Ovary (tissue), 3 donors: ENCODE measurements at regions not wholly inside any gene's neighbourhood (a gene's known extent, or its start where the extent isn't known, plus 50 kb on each side); places are given as distances from the start of the nearest gene placed in this dataset.

Experiments used
- EP300 ChIP-seq: sonication (generic); formaldehyde crosslinking; IDR thresholded peaks from one replicate; pipeline ENCODE4 v1.6.1; 2017; ENCODE audit warnings: antibody characterized with exemption
- TF ChIP-seq, protein P1 (sequence below), 3 donors: fragments of 450-650 bp in 2 of 3; fragments of 200-600 bp in 1 of 3; IDR thresholded peaks; one replicate each; pipeline versions ENCODE4 v1.5.1 to v1.8.0; 2016 to 2022; ENCODE audit warnings: antibody characterized with exemption in 3 of 3, mild to moderate bottlenecking in 1 of 3
- donor health status: DM: no; HTN: no; CAD: no.

DNA sequence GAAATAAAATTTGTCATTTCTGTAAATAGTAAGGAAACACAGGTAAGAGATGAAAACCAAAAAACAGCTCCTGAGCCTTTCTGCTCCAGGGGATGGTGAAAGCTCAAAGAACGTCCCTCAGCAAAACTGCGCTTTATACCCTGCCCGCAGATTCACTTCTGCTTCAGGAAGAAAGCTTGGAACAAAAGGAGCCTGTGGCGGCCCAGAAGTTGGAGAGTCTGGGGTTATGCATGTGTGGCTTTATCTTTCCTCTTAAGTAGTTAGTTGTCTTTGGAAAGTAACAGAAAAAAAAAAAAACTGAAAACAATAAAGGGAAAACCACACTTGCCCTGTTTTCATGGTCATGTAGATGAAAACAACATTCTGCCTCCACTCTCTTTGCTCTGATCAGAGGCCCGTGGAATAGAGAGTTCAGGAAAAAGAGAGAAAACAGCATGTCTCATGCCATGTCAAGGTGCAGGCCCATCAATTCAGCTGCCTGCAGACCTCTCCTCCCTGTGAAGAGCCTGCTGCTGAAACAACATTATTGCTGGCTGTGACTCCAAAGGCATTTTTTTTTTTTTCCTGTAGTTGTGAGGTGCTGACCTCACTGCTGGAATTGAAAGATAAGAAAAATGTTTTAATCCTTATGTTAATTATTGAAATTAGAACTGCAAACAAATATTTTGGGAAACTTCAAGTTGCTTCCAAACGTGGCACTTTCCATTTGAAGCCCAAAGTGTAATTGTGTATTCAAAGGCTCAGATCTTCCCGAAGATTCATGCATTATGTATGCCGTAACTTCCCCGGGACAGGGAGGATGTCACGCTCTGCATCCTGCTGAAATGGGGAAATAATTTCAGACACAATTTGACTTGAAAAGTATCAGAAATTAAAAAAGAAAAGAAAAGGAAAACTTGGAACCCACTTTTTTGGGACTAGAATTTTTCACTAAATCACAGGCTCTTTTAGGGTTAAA lies 108.4 kb upstream of the ZNF385D start:
- TF ChIP-seq, protein P1, sequence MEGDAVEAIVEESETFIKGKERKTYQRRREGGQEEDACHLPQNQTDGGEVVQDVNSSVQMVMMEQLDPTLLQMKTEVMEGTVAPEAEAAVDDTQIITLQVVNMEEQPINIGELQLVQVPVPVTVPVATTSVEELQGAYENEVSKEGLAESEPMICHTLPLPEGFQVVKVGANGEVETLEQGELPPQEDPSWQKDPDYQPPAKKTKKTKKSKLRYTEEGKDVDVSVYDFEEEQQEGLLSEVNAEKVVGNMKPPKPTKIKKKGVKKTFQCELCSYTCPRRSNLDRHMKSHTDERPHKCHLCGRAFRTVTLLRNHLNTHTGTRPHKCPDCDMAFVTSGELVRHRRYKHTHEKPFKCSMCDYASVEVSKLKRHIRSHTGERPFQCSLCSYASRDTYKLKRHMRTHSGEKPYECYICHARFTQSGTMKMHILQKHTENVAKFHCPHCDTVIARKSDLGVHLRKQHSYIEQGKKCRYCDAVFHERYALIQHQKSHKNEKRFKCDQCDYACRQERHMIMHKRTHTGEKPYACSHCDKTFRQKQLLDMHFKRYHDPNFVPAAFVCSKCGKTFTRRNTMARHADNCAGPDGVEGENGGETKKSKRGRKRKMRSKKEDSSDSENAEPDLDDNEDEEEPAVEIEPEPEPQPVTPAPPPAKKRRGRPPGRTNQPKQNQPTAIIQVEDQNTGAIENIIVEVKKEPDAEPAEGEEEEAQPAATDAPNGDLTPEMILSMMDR (IDR thresholded peaks at IDR 0.05) = no peak
- no peak for TF ChIP-seq EP300
